OCI-LY3 (cell line): ENCODE measurements at regions not wholly inside any gene's neighbourhood (a gene's known extent, or its start where the extent isn't known, plus 50 kb on each side); places are given as distances from the start of the nearest gene placed in this dataset.

Experiments used
- CTCF ChIP-seq: fragments of 200-600, 300-600 bp; sonication (generic); IDR thresholded peaks from 2 replicates; pipeline ENCODE4 v1.5.1; 2014; ENCODE audit warnings: antibody characterized with exemption, low read length, low read depth
- EZH2phosphoT487 ChIP-seq: fragments of 200-600 bp; shearing (Covaris generic); IDR thresholded peaks from 2 replicates; pipeline ENCODE4 v1.6.1; 2018; ENCODE audit warnings: antibody characterized with exemption, mixed run types, low read depth

- TF ChIP-seq CTCF (no peak), EZH2phosphoT487 (no peak)
Observed at GRCh38 chr18:40367576-40367975, 1587.5 kb upstream of the PIK3C3 start.
